Right lung (tissue), 2 donors: ENCODE measurements at regions not wholly inside any gene's neighbourhood (a gene's known extent, or its start where the extent isn't known, plus 50 kb on each side); places are given as distances from the start of the nearest gene placed in this dataset.

Source experiments
- DNase-seq, 2 donors: peaks; one replicate each; pipeline ENCODE4 v3.0.0-alpha.2; 2013

DNA sequence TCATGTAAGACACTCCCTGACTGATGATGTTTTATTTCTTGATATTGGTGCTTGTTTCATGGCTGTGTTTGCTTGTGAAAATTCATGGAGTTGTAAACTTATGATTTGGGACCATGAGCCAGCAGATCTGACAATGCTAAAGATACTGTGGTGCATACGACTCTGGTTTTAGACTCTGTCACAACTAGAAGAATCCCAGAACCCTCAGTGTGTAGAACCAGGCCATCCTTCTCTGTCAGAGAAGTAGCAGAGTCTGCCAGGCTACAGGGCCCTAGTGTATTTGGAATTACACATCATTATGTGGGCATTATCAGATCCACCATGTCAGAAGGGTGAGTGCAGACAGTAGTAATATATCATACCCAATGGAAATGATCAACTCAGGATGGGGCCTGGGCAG is 209.8 kb upstream of the POU2AF2 start:
- DNase-seq, result no peak

DNA sequence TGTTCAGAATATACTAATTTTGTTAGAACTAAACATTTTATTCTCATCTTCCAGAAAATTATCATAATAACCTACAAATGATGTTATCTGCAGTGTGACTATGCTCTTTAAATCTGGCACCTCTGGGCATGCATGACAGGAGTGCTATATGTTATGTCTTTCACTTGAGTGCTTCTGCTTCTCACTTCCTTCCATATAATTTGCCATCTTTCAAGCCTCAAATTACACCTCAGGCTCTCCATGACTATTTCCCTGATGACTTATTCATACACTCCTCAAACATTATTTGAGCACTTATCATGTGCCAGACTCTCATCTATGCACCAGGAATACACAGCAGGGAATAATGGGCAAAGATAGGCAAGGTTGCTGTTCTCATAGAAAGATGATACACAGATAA is 219.3 kb upstream of the POU2AF2 start:
- DNase-seq, result no peak

- no peak for DNase-seq
These were observed 224.4 kb upstream of the POU2AF2 start for GRCh38 chr11:111021131-111021530.

DNA sequence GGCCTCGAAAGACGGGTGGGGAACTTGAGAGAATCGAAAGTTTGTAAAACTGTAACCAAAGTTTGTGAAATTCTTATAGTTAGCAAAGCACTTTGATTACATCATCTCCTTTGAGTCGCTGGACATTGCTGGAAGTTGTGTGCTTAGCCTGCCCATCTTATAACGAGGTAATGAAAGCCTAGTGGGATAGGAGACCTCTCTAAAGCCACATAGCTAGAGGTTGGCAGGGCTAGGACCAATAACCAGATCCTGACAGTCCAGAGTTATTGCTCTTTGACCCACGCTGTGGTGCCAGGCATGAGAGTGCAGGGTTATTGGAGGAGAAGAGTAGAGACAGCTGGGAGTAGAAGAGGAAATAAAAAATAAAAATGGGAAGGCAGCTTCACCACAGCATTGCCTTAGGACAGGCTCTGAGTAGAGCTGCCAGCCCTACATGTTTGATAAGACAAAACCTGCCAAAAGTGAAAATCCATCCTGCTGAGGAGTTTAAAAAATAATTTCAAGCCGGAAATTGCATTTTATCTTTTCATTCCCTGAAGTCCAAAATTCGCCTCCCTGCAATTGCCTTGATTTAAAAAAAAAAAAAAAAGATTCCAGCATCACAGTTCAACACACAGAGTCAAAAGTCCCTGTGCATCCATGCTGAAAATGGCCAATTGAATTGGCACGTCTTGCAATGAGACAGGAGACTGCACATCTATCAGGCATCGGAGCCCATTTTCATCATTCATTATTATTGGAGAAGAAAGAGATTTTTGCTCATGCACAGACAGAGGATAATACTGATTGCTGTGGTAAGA is 225.5 kb upstream of the POU2AF2 start:
- DNase-seq, result no peak

DNA sequence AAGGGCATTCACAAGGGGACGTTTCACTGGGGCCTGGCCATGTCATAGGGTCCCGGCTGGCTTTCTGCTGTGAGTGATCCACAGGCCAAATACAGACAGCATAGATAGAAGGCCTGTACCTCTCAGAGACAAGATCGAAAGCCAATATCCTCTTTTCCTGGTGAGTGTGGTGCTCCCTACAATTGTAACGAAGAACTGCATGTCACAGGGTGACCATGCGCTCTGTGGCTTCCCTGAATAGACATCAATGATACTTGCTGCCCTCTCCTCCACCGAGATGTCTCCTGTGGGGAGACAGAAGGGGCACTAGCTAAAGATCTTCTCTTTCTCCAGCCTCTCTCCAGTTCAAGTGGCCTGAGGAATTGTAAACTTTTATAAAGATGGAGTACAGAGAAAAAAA is 226.1 kb upstream of the POU2AF2 start:
- no peak for DNase-seq

GRCh38 chr11:111018566-111018965 is 227.0 kb upstream of the POU2AF2 start:
- DNase-seq, result no peak

DNA sequence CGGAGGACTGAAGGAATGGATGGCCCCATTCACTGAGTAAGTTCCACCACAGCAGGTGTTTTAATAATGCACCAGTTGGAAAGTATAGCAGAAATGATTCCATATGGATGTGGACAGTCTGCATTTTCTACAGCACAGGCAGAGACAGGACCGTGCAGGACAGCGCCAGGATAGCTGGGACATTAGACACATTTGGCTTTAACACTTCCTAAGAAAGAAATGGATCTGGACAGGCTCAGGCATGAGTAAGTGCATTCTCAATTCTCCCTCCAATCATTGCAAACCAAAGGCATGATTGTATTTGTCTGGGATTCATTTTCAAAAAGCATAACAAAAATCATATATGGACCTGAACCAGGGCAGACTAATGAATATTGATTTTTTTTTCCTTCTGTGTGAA is 233.0 kb upstream of the POU2AF2 start:
- no peak for DNase-seq

DNA sequence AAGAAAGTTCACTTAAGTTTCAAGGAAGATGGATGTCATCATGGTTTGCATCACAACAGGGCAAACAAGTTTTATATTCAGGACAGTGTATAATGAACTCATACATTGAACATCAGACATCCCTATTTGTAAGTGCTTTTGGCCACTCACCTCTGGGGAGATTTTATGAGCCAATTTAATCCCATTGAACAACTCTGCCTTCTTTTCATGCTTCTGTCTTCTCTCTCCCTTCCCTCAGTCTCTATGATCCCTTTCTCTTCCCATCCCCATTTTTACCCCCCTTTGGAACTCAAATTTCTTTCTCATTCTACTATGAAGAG is 234.3 kb upstream of the POU2AF2 start:
- no peak for DNase-seq

DNA sequence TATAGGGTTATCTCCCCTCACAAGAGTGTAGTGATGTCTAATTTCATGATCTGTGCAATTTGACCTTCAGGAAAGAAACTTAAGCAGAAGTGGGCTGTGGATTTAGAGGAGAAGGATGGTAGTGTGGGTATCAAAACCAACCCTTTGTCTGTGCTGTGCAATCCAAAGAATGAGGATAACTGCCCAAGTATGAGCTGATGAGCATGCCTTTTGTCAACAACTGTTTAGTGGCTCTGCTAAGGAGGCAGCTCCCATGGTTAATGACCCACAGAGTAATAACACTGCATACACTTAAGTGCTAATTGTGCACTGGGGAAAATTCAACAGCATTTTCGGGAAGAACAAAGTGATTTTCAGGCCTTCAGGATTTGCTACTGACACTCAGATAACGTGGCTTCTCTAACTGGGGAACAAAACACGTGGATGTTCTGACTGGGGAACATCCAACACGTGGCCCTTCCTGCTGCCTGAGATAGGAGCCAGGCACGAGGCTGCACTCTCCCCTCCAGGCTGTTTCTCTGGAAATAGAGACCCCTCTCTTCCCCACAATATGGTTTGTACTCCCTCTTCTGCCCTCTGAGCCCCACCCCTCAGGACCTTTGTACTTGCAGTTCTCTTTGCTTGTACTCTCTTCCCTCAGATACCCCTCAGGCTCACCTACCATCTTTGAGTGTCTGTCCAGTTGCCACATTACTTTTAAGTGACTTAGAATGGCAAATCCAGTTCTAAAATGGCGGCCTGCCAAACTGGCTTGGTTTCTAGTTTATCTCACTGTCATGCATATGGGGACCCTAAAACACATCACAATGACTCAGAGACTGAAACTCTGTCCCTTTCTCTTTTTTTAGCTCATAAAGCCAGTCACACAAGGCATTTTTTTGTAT is 234.9 kb upstream of the POU2AF2 start:
- DNase-seq, result no peak

- DNase-seq, result no peak
These were observed 239.3 kb upstream of the POU2AF2 start for GRCh38 chr11:111006227-111006626.

GRCh38 chr11:111001986-111002611 is 243.4 kb upstream of the POU2AF2 start:
- DNase-seq, result no peak

- DNase-seq, result no peak
These were observed 244.5 kb upstream of the POU2AF2 start for GRCh38 chr11:111001081-111001430.

DNA sequence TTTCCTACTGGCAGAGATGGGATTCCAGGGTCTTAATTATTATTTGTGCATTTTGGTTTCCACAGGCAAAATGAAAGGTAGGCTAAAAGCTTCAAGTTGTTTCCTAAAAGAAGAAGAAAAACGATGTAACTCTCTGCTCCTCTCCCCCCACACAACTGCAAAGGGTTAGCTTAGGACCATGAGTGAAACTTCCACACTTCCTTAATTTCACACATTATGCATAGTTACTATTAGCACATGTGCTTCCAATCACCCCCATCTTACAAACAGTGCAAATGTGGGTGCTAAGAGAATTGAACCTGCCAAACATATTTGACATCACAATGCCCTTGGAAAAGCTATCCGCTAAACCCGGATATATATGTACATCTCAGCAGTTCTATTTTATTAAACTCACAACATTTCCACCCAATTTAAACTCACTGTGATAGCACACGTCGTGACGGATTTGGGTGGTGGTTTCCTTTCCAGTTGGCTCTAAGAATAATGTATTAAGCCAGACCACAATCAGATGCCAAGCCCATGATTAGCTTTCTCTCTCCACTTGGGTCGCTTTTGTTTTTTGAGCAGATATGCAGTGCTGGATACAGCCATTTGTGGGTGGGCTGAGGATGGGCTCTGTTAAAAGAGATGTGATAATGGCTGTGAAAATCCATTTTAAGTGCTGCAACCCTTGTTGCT is 245.0 kb upstream of the POU2AF2 start:
- DNase-seq, result peak; percentile 51 to 73

GRCh38 chr11:110992481-110992880 is 253.0 kb upstream of the POU2AF2 start:
- no peak for DNase-seq

DNA sequence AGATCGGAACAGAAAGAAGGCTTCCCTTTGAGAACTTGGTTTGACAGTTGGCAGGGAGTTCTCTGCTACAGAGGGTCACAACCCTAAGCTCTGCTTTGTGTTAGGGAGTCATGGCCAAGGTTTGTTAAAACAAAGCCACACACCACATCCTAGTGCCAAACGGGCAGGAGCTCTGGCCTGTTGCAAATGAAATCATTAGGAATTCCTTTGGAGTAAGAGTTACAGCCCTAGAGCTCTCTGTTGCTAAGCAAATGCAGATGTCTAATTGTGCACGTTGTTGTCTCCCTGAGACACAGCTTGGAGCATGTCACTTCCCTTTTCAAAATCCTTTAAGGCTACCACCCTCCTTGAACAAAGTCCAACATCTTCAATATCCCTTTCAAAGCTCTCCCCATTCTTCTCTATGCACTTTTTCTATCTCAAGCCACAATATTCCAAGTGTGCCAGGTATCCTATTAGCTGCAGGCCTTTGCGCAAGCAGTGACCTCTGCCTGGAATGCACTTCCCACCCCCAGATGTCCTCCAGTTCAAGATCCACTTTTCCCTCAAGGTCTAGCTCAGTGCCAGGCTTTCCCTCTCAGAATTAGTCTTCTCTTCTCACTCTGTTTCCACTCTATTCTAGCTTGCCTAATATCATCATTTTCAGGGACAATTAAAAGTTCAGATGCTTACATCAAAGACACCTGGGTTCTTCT is 253.7 kb upstream of the POU2AF2 start:
- no peak for DNase-seq

GRCh38 chr11:110990311-110990710 is 255.2 kb upstream of the POU2AF2 start:
- no peak for DNase-seq

GRCh38 chr11:110989428-110990133 is 255.9 kb upstream of the POU2AF2 start:
- DNase-seq, result peak in 1 of 2 donors; percentile 26

DNA sequence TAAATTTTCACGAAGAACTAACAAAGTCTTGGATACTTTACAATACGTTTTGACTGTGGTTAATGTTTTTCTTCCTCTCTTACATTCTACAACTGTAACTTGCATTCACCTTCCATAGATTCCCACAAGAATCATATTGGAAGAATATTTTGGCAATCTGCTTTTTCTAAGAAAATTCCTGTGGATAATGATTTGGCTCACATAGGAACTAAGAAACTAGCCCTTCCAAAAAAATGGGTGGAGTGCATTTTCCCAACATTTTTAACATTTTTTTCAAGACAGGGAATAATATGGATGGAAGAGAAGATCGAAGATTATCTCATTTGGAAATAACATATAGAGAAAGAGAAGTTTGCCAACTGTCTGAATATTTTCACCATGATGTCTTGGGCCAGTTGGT is 256.9 kb upstream of the POU2AF2 start:
- DNase-seq, result no peak

GRCh38 chr11:110986016-110986415 is 259.5 kb upstream of the POU2AF2 start:
- DNase-seq, result no peak

GRCh38 chr11:110985547-110985946 is 260.0 kb upstream of the POU2AF2 start:
- no peak for DNase-seq

DNA sequence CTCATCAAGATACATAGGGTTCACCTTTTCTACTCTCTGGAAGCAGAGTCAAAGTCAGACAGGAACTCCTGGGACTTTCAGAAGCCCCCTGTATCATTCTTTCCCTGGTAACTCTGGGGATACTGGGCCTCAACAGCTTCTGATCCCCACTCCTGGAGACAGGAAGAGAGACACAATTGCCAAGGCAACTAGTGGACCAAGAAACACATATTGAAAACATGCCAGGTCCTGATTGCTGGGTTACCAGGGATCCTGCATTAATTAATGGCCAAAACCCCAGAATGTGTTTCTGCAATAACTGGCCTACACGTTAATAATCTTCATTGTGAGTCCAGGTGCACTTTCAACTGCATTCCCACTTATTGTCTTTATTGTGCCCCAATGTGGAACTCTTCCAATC is 260.8 kb upstream of the POU2AF2 start:
- DNase-seq, result no peak
